HEK293T (cell line): ENCODE measurements at regions not wholly inside any gene's neighbourhood (a gene's known extent, or its start where the extent isn't known, plus 50 kb on each side); places are given as distances from the start of the nearest gene placed in this dataset.
"Not testable (repeated sequence)": the region's sequence is repeated elsewhere in the genome, so short reads cannot be mapped to it uniquely, and the experiment has no call there.

ENCODE experiments used
- CTCF ChIA-PET: fragments of 350-600 bp; formaldehyde crosslinking; extraction: SDS; loops from one replicate; lab custom pipeline; 2021; ENCODE audit warnings: antibody characterized with exemption, inconsistent platforms; lab: Yijun Ruan, JAX
- POLR2A ChIA-PET: fragments of 350-600 bp; formaldehyde crosslinking; extraction: SDS; loops from one replicate; lab custom pipeline; 2020; ENCODE audit warnings: antibody characterized with exemption, inconsistent platforms; lab: Yijun Ruan, JAX
- DNase-seq: peaks from one replicate; pipeline ENCODE4 v3.0.0; 2012; ENCODE audit warnings: mixed read lengths; ENCODE audit errors: extremely low spot score
- ARNT ChIP-seq: fragments of 450-650 bp; IDR thresholded peaks from 2 replicates; pipeline ENCODE4 v1.6.1; 2017; ENCODE audit warnings: mild to moderate bottlenecking
- BHLHE40 ChIP-seq: fragments of 450-650 bp; IDR thresholded peaks from 2 replicates; pipeline ENCODE4 v1.6.1; 2016; ENCODE audit warnings: mild to moderate bottlenecking, moderate library complexity, borderline replicate concordance
- CTBP1 ChIP-seq: fragments of 450-650 bp; IDR thresholded peaks from 2 replicates; pipeline ENCODE4 v1.6.1; 2016; ENCODE audit warnings: borderline replicate concordance
- ELF4 ChIP-seq: fragments of 450-650 bp; IDR thresholded peaks from 2 replicates; pipeline ENCODE4 v1.6.1; 2017; ENCODE audit warnings: antibody characterized with exemption
- FOXA1 ChIP-seq: fragments of 450-650 bp; IDR thresholded peaks from 2 replicates; pipeline ENCODE4 v1.6.1; 2016; ENCODE audit warnings: mild to moderate bottlenecking
- FOXK2 ChIP-seq: fragments of 450-650 bp; IDR thresholded peaks from 2 replicates; pipeline ENCODE4 v1.6.1; 2016; ENCODE audit warnings: mild to moderate bottlenecking
- FOXM1 ChIP-seq: fragments of 450-650 bp; IDR thresholded peaks from 2 replicates; pipeline ENCODE4 v1.6.1; 2017; ENCODE audit warnings: mild to moderate bottlenecking, borderline replicate concordance
- HDGF ChIP-seq: fragments of 450-650 bp; IDR thresholded peaks from 2 replicates; pipeline ENCODE4 v1.6.1; 2017; ENCODE audit warnings: antibody characterized with exemption, borderline replicate concordance
- L3MBTL2 ChIP-seq: fragments of 450-650 bp; conservative IDR thresholded peaks from 2 replicates; pipeline ENCODE4 v1.6.1; 2016; ENCODE audit warnings: mild to moderate bottlenecking
- LEF1 ChIP-seq: fragments of 450-650 bp; IDR thresholded peaks from 2 replicates; pipeline ENCODE4 v1.6.1; 2017; ENCODE audit warnings: mild to moderate bottlenecking, borderline replicate concordance
- NFRKB ChIP-seq: fragments of 450-650 bp; IDR thresholded peaks from 2 replicates; pipeline ENCODE4 v1.6.1; 2016; ENCODE audit warnings: mild to moderate bottlenecking, moderate library complexity
- PKNOX1 ChIP-seq: fragments of 450-650 bp; IDR thresholded peaks from 2 replicates; pipeline ENCODE4 v1.6.1; 2016
- SP1 ChIP-seq: fragments of 450-650 bp; IDR thresholded peaks from 2 replicates; pipeline ENCODE4 v1.6.1; 2017
- SUZ12 ChIP-seq: fragments of 450-650 bp; IDR thresholded peaks from 2 replicates; pipeline ENCODE4 v1.6.1; 2016; ENCODE audit warnings: mild to moderate bottlenecking
- TARDBP ChIP-seq: fragments of 450-650 bp; IDR thresholded peaks from 2 replicates; pipeline ENCODE4 v1.6.1; 2016
- ZNF384 ChIP-seq: fragments of 450-650 bp; IDR thresholded peaks from 2 replicates; pipeline ENCODE4 v1.6.1; 2016

GRCh38 chr4:12495211-12495610 lies 988.9 kb downstream of the RAB28 start:
- ChIA-PET POLR2A (no interaction called here), CTCF (no interaction called here)

GRCh38 chr4:12492730-12493393 lies 991.3 kb downstream of the RAB28 start:
- ChIA-PET CTCF (no interaction called here), POLR2A (no interaction called here)
- no peak for DNase-seq
- no peak for TF ChIP-seq ELF4
- TF ChIP-seq HDGF: no peak

More at GRCh38 chr4:12495211-12495610, 988.9 kb downstream of the RAB28 start:
- no peak for TF ChIP-seq SUZ12
- no peak for TF ChIP-seq FOXK2
- TF ChIP-seq FOXA1: no peak
- TF ChIP-seq ARNT: no peak
- no peak for TF ChIP-seq L3MBTL2
- no peak for TF ChIP-seq FOXM1
- no peak for TF ChIP-seq ELF4
- TF ChIP-seq SP1: no peak
- TF ChIP-seq HDGF: no peak
- TF ChIP-seq ZNF384: no peak
- TF ChIP-seq TARDBP: no peak
- TF ChIP-seq CTBP1: no peak
- TF ChIP-seq NFRKB: no peak
- no peak for TF ChIP-seq BHLHE40
- no peak for TF ChIP-seq LEF1
- TF ChIP-seq PKNOX1: no peak
- DNase-seq: no peak

- ChIA-PET CTCF (no interaction called here), POLR2A (no interaction called here)
- no peak for DNase-seq
- TF ChIP-seq HDGF (no peak), ARNT (no peak), SUZ12 (no peak), FOXM1 (no peak), PKNOX1 (no peak), L3MBTL2 (no peak), ELF4 (no peak)
Observed at GRCh38 chr4:12488672-12489071, 995.5 kb downstream of the RAB28 start.

- DNase-seq: no peak
- ChIA-PET POLR2A (no interaction called here), CTCF (no interaction called here)
- no peak for TF ChIP-seq NFRKB
- no peak for TF ChIP-seq ELF4
- no peak for TF ChIP-seq FOXK2
- TF ChIP-seq ARNT: no peak
- TF ChIP-seq ZNF384: no peak
- TF ChIP-seq LEF1: no peak
- TF ChIP-seq CTBP1: no peak
- no peak for TF ChIP-seq FOXM1
- no peak for TF ChIP-seq TARDBP
- no peak for TF ChIP-seq HDGF
- TF ChIP-seq PKNOX1: no peak
- TF ChIP-seq SUZ12: no peak
- TF ChIP-seq FOXA1: no peak
- no peak for TF ChIP-seq SP1
Observed at GRCh38 chr4:12487000-12487399, 997.1 kb downstream of the RAB28 start.

GRCh38 chr4:12472087-12472486 lies 1012.1 kb downstream of the RAB28 start:
- ChIA-PET POLR2A (no interaction called here), CTCF (no interaction called here)
- TF ChIP-seq HDGF: no peak
- no peak for TF ChIP-seq SUZ12
- TF ChIP-seq FOXA1: no peak
- no peak for TF ChIP-seq SP1
- TF ChIP-seq ELF4: no peak
- TF ChIP-seq ARNT: no peak
- TF ChIP-seq ZNF384: no peak
- no peak for TF ChIP-seq FOXM1
- no peak for TF ChIP-seq CTBP1
- TF ChIP-seq FOXK2: no peak
- no peak for DNase-seq

- no peak for DNase-seq
- POLR2A ChIA-PET: no interaction called here
- CTCF ChIA-PET: no interaction called here
- no peak for TF ChIP-seq ZNF384
Observed at GRCh38 chr4:12471193-12471592, 1012.9 kb downstream of the RAB28 start.

GRCh38 chr4:12461576-12461975 lies 1022.6 kb downstream of the RAB28 start:
- POLR2A ChIA-PET, CTCF ChIA-PET, DNase-seq: not testable (repeated sequence)
